Activated CD4-positive, alpha-beta T cell treated with anti-CD3 and anti-CD28 coated beads, Interleukin-2, amount 50 U/mL, for 4 hours (primary cell): ENCODE measurements at regions not wholly inside any gene's neighbourhood (a gene's known extent, or its start where the extent isn't known, plus 50 kb on each side); places are given as distances from the start of the nearest gene placed in this dataset.

Experiments used
- DNase-seq, 2 experiments: peaks; one replicate each; pipeline ENCODE4 v3.0.0-alpha.2; 2020

GRCh38 chr15:75136118-75136517, 65.6 kb upstream of the C15orf39 start:
- no peak for DNase-seq

GRCh38 chr15:75136758-75137157, 64.9 kb upstream of the C15orf39 start:
- DNase-seq = no peak

GRCh38 chr15:75138016-75138999, 63.4 kb upstream of the C15orf39 start:
- no peak for DNase-seq

GRCh38 chr15:75140080-75140879, 61.4 kb upstream of the C15orf39 start:
- DNase-seq = no peak

- DNase-seq = no peak
Observed at GRCh38 chr15:75142499-75142898, 59.2 kb upstream of the C15orf39 start.

GRCh38 chr15:75143738-75144334, 57.8 kb upstream of the C15orf39 start:
- no peak for DNase-seq

GRCh38 chr15:75145027-75145841, 56.4 kb upstream of the C15orf39 start:
- DNase-seq = no peak

GRCh38 chr15:75148280-75148679, 53.4 kb upstream of the C15orf39 start:
- DNase-seq = no peak

GRCh38 chr15:75149867-75150709, 51.6 kb upstream of the C15orf39 start:
- DNase-seq = no peak

- no peak for DNase-seq
Observed at GRCh38 chr15:75151214-75152128, 50.2 kb upstream of the C15orf39 start.
